SK-N-SH (cell line): ENCODE measurements at regions not wholly inside any gene's neighbourhood (a gene's known extent, or its start where the extent isn't known, plus 50 kb on each side); places are given as distances from the start of the nearest gene placed in this dataset.

Source experiments
- CTCF ChIP-seq: fragments of 200-600 bp; sonication (generic); IDR thresholded peaks from 2 replicates; pipeline ENCODE4 v1.6.1; 2017; ENCODE audit warnings: antibody characterized with exemption, mild to moderate bottlenecking, moderate library complexity
- POLR2AphosphoS5 ChIP-seq: IDR thresholded peaks from 2 replicates; pipeline ENCODE4 v1.6.1; 2012; ENCODE audit warnings: low read depth, low read length
- TCF12 ChIP-seq: IDR thresholded peaks from 2 replicates; pipeline ENCODE4 v1.4.0; 2012

GRCh38 chr10:4270116-4270515 lies 485.1 kb upstream of the KLF6 start:
- no peak for TF ChIP-seq POLR2AphosphoS5
- peak; percentile 60 for TF ChIP-seq TCF12
- no peak for TF ChIP-seq CTCF
